ENCODE measurements at regions not wholly inside any gene's neighbourhood (a gene's known extent, or its start where the extent isn't known, plus 50 kb on each side); places are given as distances from the start of the nearest gene placed in this dataset.

GRCh38 chr18:10378688-10379420, 75.6 kb upstream of the APCDD1 start:
- H3K27me3 ChIP-seq (ENCODE audit: insufficient read depth, low read length) = no peaks in the 10 kb centered on the region
- DNase-seq (ENCODE audit: low read depth) (peak; percentile 55), FAIRE-seq (no peak)
- no peaks in the 10 kb centered on the region for H3K79me2 ChIP-seq (ENCODE audit: insufficient read depth, low read length)
- no peaks in the 10 kb centered on the region for H3K36me3 ChIP-seq (ENCODE audit: insufficient read depth, low read length)
- no peak overlapping the region for H2AFZ ChIP-seq (ENCODE audit: low read depth, low read length)
- Mint-ChIP-seq H3K4me3 (ENCODE audit: unreplicated experiment) (no peak overlapping the region), H3K4me1 (ENCODE audit: low read depth, unreplicated experiment) (peaks cover 23% of the 10 kb centered on the region), H3K9me3 (ENCODE audit: unreplicated experiment) (no peaks in the 10 kb centered on the region), H3K27ac (ENCODE audit: unreplicated experiment) (peak overlapping the region; percentile 48), H3K36me3 (ENCODE audit: low read depth, unreplicated experiment) (no peaks in the 10 kb centered on the region), H3K27me3 (ENCODE audit: low read depth, unreplicated experiment) (peaks cover 14% of the 10 kb centered on the region)
- H3K9ac ChIP-seq (ENCODE audit: low read length) = peak overlapping the region; percentile 22
- TF ChIP-seq EZH2 (IDR thresholded peaks at IDR 0.05; ENCODE audit: insufficient read depth, low read length) = no peak
- no peak for TF ChIP-seq CTCF (IDR thresholded peaks at IDR 0.05; ENCODE audit: insufficient read depth, low read depth, low read length)
- H3K4me2 ChIP-seq (ENCODE audit: low read length) = peak overlapping the region; percentile 62
- no peaks in the 10 kb centered on the region for H3K9me3 ChIP-seq (ENCODE audit: insufficient read depth, low read depth, low read length)
- no peaks in the 10 kb centered on the region for H4K20me1 ChIP-seq (ENCODE audit: insufficient read depth, low read length)
- H3K4me1 ChIP-seq (ENCODE audit: insufficient read depth, low read length) = peaks cover 30% of the 10 kb centered on the region
- H3K27ac ChIP-seq (ENCODE audit: low read depth, low read length) = peak overlapping the region; percentile 60
- H3K4me3 ChIP-seq (ENCODE audit: insufficient read depth, low read depth, low read length) = peak overlapping the region; percentile 26

GRCh38 chr18:10379522-10379921, 74.9 kb upstream of the APCDD1 start:
- Histone ChIP-seq H3K9ac (ENCODE audit: low read length) (no peak overlapping the region), H3K4me2 (ENCODE audit: low read length) (peak overlapping the region; percentile 62), H4K20me1 (ENCODE audit: insufficient read depth, low read length) (no peaks in the 10 kb centered on the region), H3K27me3 (ENCODE audit: insufficient read depth, low read length) (no peaks in the 10 kb centered on the region), H2AFZ (ENCODE audit: low read depth, low read length) (no peak overlapping the region), H3K36me3 (ENCODE audit: insufficient read depth, low read length) (no peaks in the 10 kb centered on the region), H3K4me1 (ENCODE audit: insufficient read depth, low read length) (peaks cover 30% of the 10 kb centered on the region), H3K79me2 (ENCODE audit: insufficient read depth, low read length) (no peaks in the 10 kb centered on the region), H3K4me3 (ENCODE audit: insufficient read depth, low read depth, low read length) (no peak overlapping the region), H3K9me3 (ENCODE audit: insufficient read depth, low read depth, low read length) (no peaks in the 10 kb centered on the region), H3K27ac (ENCODE audit: low read depth, low read length) (peak overlapping the region; percentile 60)
- no peak overlapping the region for H3K27ac Mint-ChIP-seq (ENCODE audit: unreplicated experiment)
- H3K36me3 Mint-ChIP-seq (ENCODE audit: low read depth, unreplicated experiment) = no peaks in the 10 kb centered on the region
- no peak for DNase-seq (ENCODE audit: low read depth)
- FAIRE-seq = no peak
- H3K4me1 Mint-ChIP-seq (ENCODE audit: low read depth, unreplicated experiment) = peaks cover 23% of the 10 kb centered on the region
- TF ChIP-seq CTCF (IDR thresholded peaks at IDR 0.05; ENCODE audit: insufficient read depth, low read depth, low read length) = no peak
- no peaks in the 10 kb centered on the region for H3K9me3 Mint-ChIP-seq (ENCODE audit: unreplicated experiment)
- peaks cover 9% of the 10 kb centered on the region for H3K27me3 Mint-ChIP-seq (ENCODE audit: low read depth, unreplicated experiment)
- H3K4me3 Mint-ChIP-seq (ENCODE audit: unreplicated experiment) = no peak overlapping the region

- Histone ChIP-seq H3K9ac (ENCODE audit: low read length) (no peak overlapping the region), H3K4me3 (ENCODE audit: insufficient read depth, low read depth, low read length) (no peak overlapping the region), H3K79me2 (ENCODE audit: insufficient read depth, low read length) (no peaks in the 10 kb centered on the region), H3K4me2 (ENCODE audit: low read length) (peak overlapping the region; percentile 14), H3K9me3 (ENCODE audit: insufficient read depth, low read depth, low read length) (no peaks in the 10 kb centered on the region), H4K20me1 (ENCODE audit: insufficient read depth, low read length) (no peaks in the 10 kb centered on the region), H3K4me1 (ENCODE audit: insufficient read depth, low read length) (peaks cover 30% of the 10 kb centered on the region), H3K36me3 (ENCODE audit: insufficient read depth, low read length) (no peaks in the 10 kb centered on the region), H2AFZ (ENCODE audit: low read depth, low read length) (no peak overlapping the region), H3K27ac (ENCODE audit: low read depth, low read length) (no peak overlapping the region), H3K27me3 (ENCODE audit: insufficient read depth, low read length) (no peaks in the 10 kb centered on the region)
- Mint-ChIP-seq H3K4me1 (ENCODE audit: low read depth, unreplicated experiment) (peaks cover 24% of the 10 kb centered on the region), H3K36me3 (ENCODE audit: low read depth, unreplicated experiment) (no peaks in the 10 kb centered on the region), H3K9me3 (ENCODE audit: unreplicated experiment) (no peaks in the 10 kb centered on the region), H3K27ac (ENCODE audit: unreplicated experiment) (no peak overlapping the region), H3K4me3 (ENCODE audit: unreplicated experiment) (no peak overlapping the region), H3K27me3 (ENCODE audit: low read depth, unreplicated experiment) (peaks cover 4% of the 10 kb centered on the region)
- FAIRE-seq = no peak
- TF ChIP-seq EZH2 (IDR thresholded peaks at IDR 0.05; ENCODE audit: insufficient read depth, low read length) = no peak
- no peak for TF ChIP-seq CTCF (IDR thresholded peaks at IDR 0.05; ENCODE audit: insufficient read depth, low read depth, low read length)
- DNase-seq (ENCODE audit: low read depth) = no peak
Measured at GRCh38 chr18:10381516-10381915, 72.9 kb upstream of the APCDD1 start.

Measured in astrocyte (in vitro differentiated cells and primary cell).